ENCODE measurements at regions not wholly inside any gene's neighbourhood (a gene's known extent, or its start where the extent isn't known, plus 50 kb on each side); places are given as distances from the start of the nearest gene placed in this dataset.

- no peak overlapping the region for H2BK15ac ChIP-seq (ENCODE audit: low read depth, poor library complexity, severe bottlenecking)
- H3K23ac ChIP-seq (ENCODE audit: low read length in 2 of 2): no peak overlapping the region
- no peak overlapping the region for H4K8ac ChIP-seq (ENCODE audit: low read length)
- H3K9me3 ChIP-seq (ENCODE audit: control insufficient read depth, low read length): no peaks in the 10 kb centered on the region
- H2BK5ac ChIP-seq (ENCODE audit: low read depth, low read length, poor library complexity, severe bottlenecking): no peak overlapping the region
- H3K4ac ChIP-seq (ENCODE audit: low read depth in 1 of 2, low read length in 2 of 2): no peak overlapping the region
- H4K91ac ChIP-seq (ENCODE audit: low read length): no peak overlapping the region
- DNase-seq: no peak
- H3K9ac ChIP-seq (ENCODE audit: low read length): no peak overlapping the region
- no peak overlapping the region for H3K18ac ChIP-seq (ENCODE audit: low read depth in 1 of 2, low read length in 2 of 2)
- no peak overlapping the region for H3K4me2 ChIP-seq (ENCODE audit: low read length, poor library complexity, severe bottlenecking)
- no peak overlapping the region for H2AFZ ChIP-seq (ENCODE audit: low read depth, low read length)
- no peaks in the 10 kb centered on the region for H3K79me1 ChIP-seq (replicated peaks; ENCODE audit: low read length, poor library complexity, severe bottlenecking)
- no CpG with 5 or more reads among the region's 1 CpG for WGBS
- H2BK120ac ChIP-seq (ENCODE audit: low read depth, low read length): no peak overlapping the region
- H3K4me3 ChIP-seq (ENCODE audit: insufficient read depth in 1 of 2, low read depth in 1 of 2, low read length in 2 of 2): no peak overlapping the region
- no peak overlapping the region for H2AK5ac ChIP-seq (ENCODE audit: low read length, severe bottlenecking)
- H3K27me3 ChIP-seq (ENCODE audit: control insufficient read depth in 1 of 2, insufficient read depth in 1 of 2, low read length in 2 of 2): peaks cover 4 to 8% of the 10 kb centered on the region in 2 experiments
- H3K4me1 ChIP-seq (ENCODE audit: control insufficient read depth, insufficient read depth, low read depth, low read length): peaks cover 6% of the 10 kb centered on the region
- no peak overlapping the region for H3K27ac ChIP-seq (ENCODE audit: low read length, poor library complexity, severe bottlenecking)
- H3K36me3 ChIP-seq (ENCODE audit: control insufficient read depth in 1 of 2, insufficient read depth in 2 of 2, low read depth in 1 of 2, low read length in 2 of 2): no peaks in the 10 kb centered on the region
- H3K14ac ChIP-seq (ENCODE audit: low read length in 2 of 2): no peak overlapping the region
- H2BK12ac ChIP-seq (ENCODE audit: low read length in 2 of 2): no peak overlapping the region
These were observed 60.5 kb upstream of the POMGNT2 start for GRCh38 chr3:43166406-43166805.

- Histone ChIP-seq H2AFZ (ENCODE audit: low read depth, low read length) (no peak overlapping the region), H3K14ac (ENCODE audit: low read length in 2 of 2) (no peak overlapping the region), H3K36me3 (ENCODE audit: control insufficient read depth in 1 of 2, insufficient read depth in 2 of 2, low read depth in 1 of 2, low read length in 2 of 2) (no peaks in the 10 kb centered on the region), H2AK5ac (ENCODE audit: low read length, severe bottlenecking) (no peak overlapping the region), H3K27ac (ENCODE audit: low read length, poor library complexity, severe bottlenecking) (no peak overlapping the region), H2BK120ac (ENCODE audit: low read depth, low read length) (no peak overlapping the region), H3K18ac (ENCODE audit: low read depth in 1 of 2, low read length in 2 of 2) (no peak overlapping the region), H3K9ac (ENCODE audit: low read length) (no peak overlapping the region), H3K27me3 (ENCODE audit: control insufficient read depth in 1 of 2, insufficient read depth in 1 of 2, low read length in 2 of 2) (peaks cover 4 to 8% of the 10 kb centered on the region in 2 experiments), H2BK15ac (ENCODE audit: low read depth, poor library complexity, severe bottlenecking) (no peak overlapping the region), H3K79me1 (replicated peaks; ENCODE audit: low read length, poor library complexity, severe bottlenecking) (no peaks in the 10 kb centered on the region), H3K9me3 (ENCODE audit: control insufficient read depth, low read length) (no peaks in the 10 kb centered on the region), H4K91ac (ENCODE audit: low read length) (no peak overlapping the region), H3K4me3 (ENCODE audit: insufficient read depth in 1 of 2, low read depth in 1 of 2, low read length in 2 of 2) (no peak overlapping the region), H3K4me2 (ENCODE audit: low read length, poor library complexity, severe bottlenecking) (no peak overlapping the region), H3K4me1 (ENCODE audit: control insufficient read depth, insufficient read depth, low read depth, low read length) (peaks cover 6% of the 10 kb centered on the region), H3K4ac (ENCODE audit: low read depth in 1 of 2, low read length in 2 of 2) (no peak overlapping the region), H2BK12ac (ENCODE audit: low read length in 2 of 2) (no peak overlapping the region), H4K8ac (ENCODE audit: low read length) (no peak overlapping the region), H2BK5ac (ENCODE audit: low read depth, low read length, poor library complexity, severe bottlenecking) (no peak overlapping the region), H3K23ac (ENCODE audit: low read length in 2 of 2) (no peak overlapping the region)
- DNase-seq: no peak
- WGBS: 80% methylated on average over 1 of the region's 3 CpGs
These were observed 59.9 kb upstream of the POMGNT2 start for GRCh38 chr3:43165786-43166185.

- no peak overlapping the region for H3K9ac ChIP-seq (ENCODE audit: low read length)
- no peak overlapping the region for H2BK12ac ChIP-seq (ENCODE audit: low read length in 2 of 2)
- H3K4me3 ChIP-seq (ENCODE audit: insufficient read depth in 1 of 2, low read depth in 1 of 2, low read length in 2 of 2): no peak overlapping the region
- H3K14ac ChIP-seq (ENCODE audit: low read length in 2 of 2): no peak overlapping the region
- no peaks in the 10 kb centered on the region for H3K9me3 ChIP-seq (ENCODE audit: control insufficient read depth, low read length)
- no peak overlapping the region for H4K8ac ChIP-seq (ENCODE audit: low read length)
- H2BK120ac ChIP-seq (ENCODE audit: low read depth, low read length): no peak overlapping the region
- peaks cover 8 to 10% of the 10 kb centered on the region in 2 experiments for H3K27me3 ChIP-seq (ENCODE audit: control insufficient read depth in 1 of 2, insufficient read depth in 1 of 2, low read length in 2 of 2)
- no peaks in the 10 kb centered on the region for H3K36me3 ChIP-seq (ENCODE audit: control insufficient read depth in 1 of 2, insufficient read depth in 2 of 2, low read depth in 1 of 2, low read length in 2 of 2)
- no peak overlapping the region for H2AFZ ChIP-seq (ENCODE audit: low read depth, low read length)
- no peak overlapping the region for H4K91ac ChIP-seq (ENCODE audit: low read length)
- H3K18ac ChIP-seq (ENCODE audit: low read depth in 1 of 2, low read length in 2 of 2): no peak overlapping the region
- H3K4me1 ChIP-seq (ENCODE audit: control insufficient read depth, insufficient read depth, low read depth, low read length): peaks cover 6% of the 10 kb centered on the region
- no peak overlapping the region for H2BK5ac ChIP-seq (ENCODE audit: low read depth, low read length, poor library complexity, severe bottlenecking)
- WGBS: 82% methylated on average over 7 of the region's 9 CpGs
- no peak overlapping the region for H3K27ac ChIP-seq (ENCODE audit: low read length, poor library complexity, severe bottlenecking)
- DNase-seq: no peak
- peak overlapping the region in 1 of 2 experiments; percentile 13 for H3K4ac ChIP-seq (ENCODE audit: low read depth in 1 of 2, low read length in 2 of 2)
- H3K79me1 ChIP-seq (replicated peaks; ENCODE audit: low read length, poor library complexity, severe bottlenecking): no peaks in the 10 kb centered on the region
- no peak overlapping the region for H3K23ac ChIP-seq (ENCODE audit: low read length in 2 of 2)
- no peak overlapping the region for H2BK15ac ChIP-seq (ENCODE audit: low read depth, poor library complexity, severe bottlenecking)
- no peak overlapping the region for H3K4me2 ChIP-seq (ENCODE audit: low read length, poor library complexity, severe bottlenecking)
- no peak overlapping the region for H2AK5ac ChIP-seq (ENCODE audit: low read length, severe bottlenecking)
These were observed 58.1 kb upstream of the POMGNT2 start for GRCh38 chr3:43163895-43164493.

GRCh38 chr3:43162230-43163084 is 56.6 kb upstream of the POMGNT2 start:
- peaks cover 6% of the 10 kb centered on the region for H3K4me1 ChIP-seq (ENCODE audit: control insufficient read depth, insufficient read depth, low read depth, low read length)
- no peaks in the 10 kb centered on the region for H3K9me3 ChIP-seq (ENCODE audit: control insufficient read depth, low read length)
- H3K4me2 ChIP-seq (ENCODE audit: low read length, poor library complexity, severe bottlenecking): no peak overlapping the region
- peaks cover 23% of the 10 kb centered on the region in 2 experiments for H3K27me3 ChIP-seq (ENCODE audit: control insufficient read depth in 1 of 2, insufficient read depth in 1 of 2, low read length in 2 of 2)
- no peaks in the 10 kb centered on the region for H3K79me1 ChIP-seq (replicated peaks; ENCODE audit: low read length, poor library complexity, severe bottlenecking)
- H2BK120ac ChIP-seq (ENCODE audit: low read depth, low read length): peak overlapping the region; percentile 54
- DNase-seq: peak; percentile 61
- H3K18ac ChIP-seq (ENCODE audit: low read depth in 1 of 2, low read length in 2 of 2): peak overlapping the region; percentile 44 to 81
- peak overlapping the region in 1 of 2 experiments; percentile 23 for H3K23ac ChIP-seq (ENCODE audit: low read length in 2 of 2)
- peak overlapping the region; percentile 73 for H2BK15ac ChIP-seq (ENCODE audit: low read depth, poor library complexity, severe bottlenecking)
- no peak overlapping the region for H3K4ac ChIP-seq (ENCODE audit: low read depth in 1 of 2, low read length in 2 of 2)
- no peak overlapping the region for H3K14ac ChIP-seq (ENCODE audit: low read length in 2 of 2)
- H2BK12ac ChIP-seq (ENCODE audit: low read length in 2 of 2): peak overlapping the region; percentile 19 to 91
- no peak overlapping the region for H2AFZ ChIP-seq (ENCODE audit: low read depth, low read length)
- H4K8ac ChIP-seq (ENCODE audit: low read length): peak overlapping the region; percentile 84
- no peak overlapping the region for H3K9ac ChIP-seq (ENCODE audit: low read length)
- no peak overlapping the region for H3K4me3 ChIP-seq (ENCODE audit: insufficient read depth in 1 of 2, low read depth in 1 of 2, low read length in 2 of 2)
- H3K36me3 ChIP-seq (ENCODE audit: control insufficient read depth in 1 of 2, insufficient read depth in 2 of 2, low read depth in 1 of 2, low read length in 2 of 2): no peaks in the 10 kb centered on the region
- 70% methylated on average over 13 of the region's 13 CpGs for WGBS
- no peak overlapping the region for H2BK5ac ChIP-seq (ENCODE audit: low read depth, low read length, poor library complexity, severe bottlenecking)
- no peak overlapping the region for H2AK5ac ChIP-seq (ENCODE audit: low read length, severe bottlenecking)
- no peak overlapping the region for H3K27ac ChIP-seq (ENCODE audit: low read length, poor library complexity, severe bottlenecking)
- H4K91ac ChIP-seq (ENCODE audit: low read length): no peak overlapping the region
